ENCODE measurements at regions not wholly inside any gene's neighbourhood (a gene's known extent, or its start where the extent isn't known, plus 50 kb on each side); places are given as distances from the start of the nearest gene placed in this dataset.

DNA sequence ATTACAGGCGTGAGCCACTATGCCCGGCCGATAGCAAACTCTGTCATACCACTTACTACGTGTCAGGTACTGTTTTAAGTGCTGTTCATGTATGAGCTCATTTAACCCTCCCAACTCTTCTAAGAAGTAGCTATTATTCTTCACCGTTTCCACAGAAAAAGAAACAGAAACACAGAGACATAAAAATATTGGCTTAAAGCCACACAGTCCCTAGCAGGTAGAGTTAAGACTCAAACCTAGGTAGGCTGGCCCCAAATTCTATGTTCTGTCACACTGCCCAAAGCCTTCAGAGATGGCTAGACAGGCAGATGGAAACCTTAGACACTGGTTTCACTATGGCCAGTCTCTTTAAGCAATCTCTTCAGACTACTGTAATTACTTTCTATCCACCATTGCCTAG, 149.8 kb upstream of the KCNMB2 start:
- ATAC-seq (replicated peaks) (no peak), DNase-seq (no peak)
- Mint-ChIP-seq H3K4me1 (ENCODE audit: low read depth in 2 of 2) (no peaks in the 10 kb centered on the region), H3K27me3 (peaks cover 17 to 23% of the 10 kb centered on the region in 2 donors), H3K27ac (no peak overlapping the region), H3K9me3 (no peaks in the 10 kb centered on the region), H3K4me3 (no peak overlapping the region), H3K36me3 (ENCODE audit: insufficient read depth) (no peaks in the 10 kb centered on the region)

DNA sequence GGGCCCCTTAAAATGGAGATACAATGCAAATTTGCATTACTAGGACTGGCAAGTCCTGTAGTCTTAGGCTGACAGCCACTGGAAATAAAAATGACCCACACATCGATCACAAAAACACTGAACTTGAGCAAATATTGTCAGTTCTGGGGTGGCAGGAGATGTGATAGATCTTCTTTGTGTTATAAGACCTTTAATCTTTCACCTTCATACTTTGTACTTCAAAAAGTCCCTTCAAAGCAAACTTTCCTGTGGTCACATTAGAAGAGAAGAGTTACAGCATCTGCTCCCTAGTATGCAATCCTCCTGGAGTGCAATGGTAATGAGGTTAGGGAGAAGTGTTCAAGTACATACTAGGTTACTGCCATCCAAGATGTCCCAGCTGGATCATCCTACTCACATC, 149.4 kb upstream of the KCNMB2 start:
- H3K27ac Mint-ChIP-seq = no peak overlapping the region
- H3K36me3 Mint-ChIP-seq (ENCODE audit: insufficient read depth) = no peaks in the 10 kb centered on the region
- no peaks in the 10 kb centered on the region for H3K9me3 Mint-ChIP-seq
- no peak for ATAC-seq (replicated peaks)
- peaks cover 17 to 23% of the 10 kb centered on the region in 2 donors for H3K27me3 Mint-ChIP-seq
- DNase-seq = no peak
- H3K4me3 Mint-ChIP-seq = no peak overlapping the region
- no peaks in the 10 kb centered on the region for H3K4me1 Mint-ChIP-seq (ENCODE audit: low read depth in 2 of 2)

DNA sequence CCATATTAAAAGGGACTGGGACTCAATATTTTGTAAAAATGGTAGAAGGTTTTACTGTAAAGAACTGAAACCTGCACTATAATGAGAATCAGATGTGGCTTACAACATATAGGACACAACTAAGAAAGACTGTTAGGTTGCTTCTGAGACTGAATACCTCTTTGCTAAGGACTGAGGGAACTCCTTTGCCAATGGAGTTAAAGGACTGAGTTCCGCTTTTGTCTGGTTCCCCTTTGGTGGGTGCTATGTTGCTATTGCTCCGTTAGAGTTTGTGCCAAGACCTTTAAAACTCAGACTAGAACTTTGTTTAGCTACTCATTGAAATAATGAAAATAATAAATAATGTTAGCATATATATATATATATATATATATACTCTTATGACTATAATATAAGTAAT, 147.8 kb upstream of the KCNMB2 start:
- DNase-seq (no peak), ATAC-seq (replicated peaks) (no peak)
- Mint-ChIP-seq H3K4me3 (no peak overlapping the region), H3K4me1 (ENCODE audit: low read depth in 2 of 2) (no peaks in the 10 kb centered on the region), H3K9me3 (no peaks in the 10 kb centered on the region), H3K27me3 (peaks cover 17 to 23% of the 10 kb centered on the region in 2 donors), H3K27ac (no peak overlapping the region), H3K36me3 (ENCODE audit: insufficient read depth) (no peaks in the 10 kb centered on the region)

DNA sequence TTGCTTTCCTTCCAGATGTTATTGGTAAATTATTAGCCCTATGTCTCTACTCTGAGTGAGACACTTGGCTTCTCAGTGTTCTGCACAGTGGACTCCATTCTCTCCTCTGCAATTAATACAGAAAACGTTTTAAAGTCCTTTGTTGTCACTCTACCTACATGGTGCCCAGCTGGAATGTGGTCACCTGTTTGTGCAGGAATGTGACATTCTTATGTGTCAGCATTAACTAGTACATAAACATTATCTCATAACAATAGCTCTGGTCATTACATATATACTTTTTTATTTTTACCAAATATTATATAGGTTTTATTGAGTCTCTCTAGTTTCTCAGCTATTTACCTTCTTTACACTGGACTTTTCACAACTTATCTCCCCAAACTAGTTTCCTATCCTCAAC, 147.0 kb upstream of the KCNMB2 start:
- H3K27me3 Mint-ChIP-seq = peaks cover 17 to 23% of the 10 kb centered on the region in 2 donors
- DNase-seq (no peak), ATAC-seq (replicated peaks) (no peak)
- no peaks in the 10 kb centered on the region for H3K9me3 Mint-ChIP-seq
- H3K4me1 Mint-ChIP-seq (ENCODE audit: low read depth in 2 of 2) = no peaks in the 10 kb centered on the region
- H3K36me3 Mint-ChIP-seq (ENCODE audit: insufficient read depth) = no peaks in the 10 kb centered on the region
- H3K4me3 Mint-ChIP-seq = no peak overlapping the region
- H3K27ac Mint-ChIP-seq = no peak overlapping the region

DNA sequence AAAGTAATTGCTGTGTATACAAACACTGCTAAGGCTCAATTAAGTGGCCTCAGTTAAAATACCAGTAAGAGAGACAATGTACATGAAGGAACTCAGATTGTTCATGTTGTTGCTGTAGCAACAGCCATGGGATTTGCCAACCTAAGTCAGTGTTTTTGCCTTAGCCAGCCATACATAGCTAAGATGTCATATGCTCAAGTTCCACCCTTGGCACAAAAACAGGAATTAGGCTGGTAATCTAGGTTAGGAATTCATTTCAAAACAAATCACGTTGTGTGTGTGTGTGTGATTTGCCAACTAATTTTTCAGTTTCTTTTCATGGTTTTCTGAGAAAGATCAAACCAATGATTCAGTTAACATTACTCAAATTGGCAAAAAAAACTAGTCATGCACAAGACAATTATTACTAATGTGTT, 143.7 kb upstream of the KCNMB2 start:
- peaks cover 10 to 14% of the 10 kb centered on the region in 2 donors for H3K27me3 Mint-ChIP-seq
- H3K27ac Mint-ChIP-seq = no peak overlapping the region
- DNase-seq (no peak), ATAC-seq (replicated peaks) (no peak)
- H3K9me3 Mint-ChIP-seq = no peaks in the 10 kb centered on the region
- no peaks in the 10 kb centered on the region for H3K36me3 Mint-ChIP-seq (ENCODE audit: insufficient read depth)
- H3K4me1 Mint-ChIP-seq (ENCODE audit: low read depth in 2 of 2) = no peaks in the 10 kb centered on the region
- H3K4me3 Mint-ChIP-seq = no peak overlapping the region

DNA sequence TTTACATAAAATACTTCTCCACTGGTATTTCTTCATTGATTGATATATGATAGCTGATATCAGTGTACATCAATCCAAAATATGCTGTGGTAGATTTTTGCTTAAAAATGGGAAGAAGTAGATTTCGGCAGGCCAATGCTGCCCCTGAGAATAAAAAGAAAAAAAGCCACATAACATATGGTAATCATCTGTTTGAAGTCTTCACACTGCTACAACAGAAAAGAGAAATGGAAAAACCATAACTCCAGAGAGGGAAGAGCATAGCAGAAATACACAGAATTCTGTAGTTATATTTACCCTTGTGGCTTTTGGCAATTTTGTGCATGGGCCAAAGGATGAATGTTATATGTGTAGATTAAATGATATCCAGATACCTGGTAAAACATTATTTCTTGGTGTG, 143.1 kb upstream of the KCNMB2 start:
- peaks cover 10 to 14% of the 10 kb centered on the region in 2 donors for H3K27me3 Mint-ChIP-seq
- no peaks in the 10 kb centered on the region for H3K9me3 Mint-ChIP-seq
- H3K36me3 Mint-ChIP-seq (ENCODE audit: insufficient read depth) = no peaks in the 10 kb centered on the region
- H3K27ac Mint-ChIP-seq = no peak overlapping the region
- no peaks in the 10 kb centered on the region for H3K4me1 Mint-ChIP-seq (ENCODE audit: low read depth in 2 of 2)
- H3K4me3 Mint-ChIP-seq = no peak overlapping the region
- ATAC-seq (replicated peaks) (no peak), DNase-seq (no peak)

DNA sequence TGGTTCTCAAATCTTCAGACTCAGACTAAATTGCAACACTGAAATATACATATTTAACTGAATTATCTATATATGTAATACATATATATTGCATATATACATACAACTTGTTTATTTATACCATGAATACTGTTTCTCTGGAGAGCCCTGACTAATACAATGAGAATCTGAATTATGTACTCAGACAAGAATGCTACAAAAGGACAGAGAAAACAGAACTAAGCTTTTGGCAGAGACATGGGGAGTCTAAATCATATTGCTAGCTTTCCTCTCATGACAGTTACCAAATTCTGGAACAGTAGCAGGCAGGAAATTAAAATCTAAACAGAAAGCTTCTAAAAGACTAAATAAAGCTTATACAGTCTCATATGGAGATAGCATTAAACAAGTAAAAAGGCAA, 142.4 kb upstream of the KCNMB2 start:
- no peaks in the 10 kb centered on the region for H3K4me1 Mint-ChIP-seq (ENCODE audit: low read depth in 2 of 2)
- no peak overlapping the region for H3K27ac Mint-ChIP-seq
- H3K4me3 Mint-ChIP-seq = no peak overlapping the region
- no peak for ATAC-seq (replicated peaks)
- no peak for DNase-seq
- H3K36me3 Mint-ChIP-seq (ENCODE audit: insufficient read depth) = no peaks in the 10 kb centered on the region
- H3K9me3 Mint-ChIP-seq = no peaks in the 10 kb centered on the region
- H3K27me3 Mint-ChIP-seq = peaks cover 10 to 14% of the 10 kb centered on the region in 2 donors

DNA sequence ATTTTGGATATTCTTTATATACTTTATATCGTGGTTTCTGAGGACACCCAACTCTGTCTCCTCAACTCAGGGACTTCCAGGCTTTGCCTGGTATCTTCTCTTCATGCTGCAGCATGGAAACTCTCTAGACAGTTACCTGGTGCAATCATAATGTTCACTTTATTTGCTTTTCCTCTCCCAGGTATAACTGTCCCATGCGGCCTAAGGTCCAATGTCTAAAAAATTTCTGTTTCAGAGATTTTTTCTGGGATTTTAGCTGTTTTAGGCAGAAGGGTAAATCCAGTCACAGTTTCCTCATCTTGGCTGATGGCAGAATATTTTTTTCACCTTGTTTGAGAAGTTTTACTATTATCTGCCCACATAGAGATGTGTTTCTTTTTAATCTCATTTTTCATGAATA, 139.9 kb upstream of the KCNMB2 start:
- no peaks in the 10 kb centered on the region for H3K4me1 Mint-ChIP-seq (ENCODE audit: low read depth in 2 of 2)
- H3K4me3 Mint-ChIP-seq = no peak overlapping the region
- H3K27ac Mint-ChIP-seq = no peak overlapping the region
- no peak for ATAC-seq (replicated peaks)
- H3K36me3 Mint-ChIP-seq (ENCODE audit: insufficient read depth) = no peaks in the 10 kb centered on the region
- no peaks in the 10 kb centered on the region for H3K9me3 Mint-ChIP-seq
- H3K27me3 Mint-ChIP-seq = peaks cover 1 to 12% of the 10 kb centered on the region in 2 donors
- no peak for DNase-seq

DNA sequence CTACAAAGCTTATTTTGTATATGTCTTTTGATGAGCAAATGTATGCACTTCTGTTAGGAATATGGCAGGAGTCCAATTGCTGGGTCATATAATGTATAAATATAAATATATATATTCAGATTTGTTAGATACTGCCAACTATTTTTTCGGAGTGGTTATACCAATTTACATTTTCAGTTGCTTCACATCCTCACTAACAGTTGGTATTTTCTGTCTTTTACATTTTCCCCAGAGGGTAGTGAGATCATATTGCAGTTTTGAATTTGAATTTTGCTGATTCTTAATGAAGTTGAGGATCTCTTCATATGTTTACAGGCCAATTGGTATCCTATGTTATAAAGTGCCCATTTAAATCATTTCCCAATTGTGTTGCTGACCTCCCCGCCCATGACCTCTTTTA, 139.0 kb upstream of the KCNMB2 start:
- no peaks in the 10 kb centered on the region for H3K36me3 Mint-ChIP-seq (ENCODE audit: insufficient read depth)
- DNase-seq (no peak), ATAC-seq (replicated peaks) (no peak)
- no peak overlapping the region for H3K27ac Mint-ChIP-seq
- no peaks in the 10 kb centered on the region for H3K9me3 Mint-ChIP-seq
- no peaks in the 10 kb centered on the region for H3K4me1 Mint-ChIP-seq (ENCODE audit: low read depth in 2 of 2)
- H3K4me3 Mint-ChIP-seq = no peak overlapping the region
- peaks cover 10 to 17% of the 10 kb centered on the region in 2 donors for H3K27me3 Mint-ChIP-seq

DNA sequence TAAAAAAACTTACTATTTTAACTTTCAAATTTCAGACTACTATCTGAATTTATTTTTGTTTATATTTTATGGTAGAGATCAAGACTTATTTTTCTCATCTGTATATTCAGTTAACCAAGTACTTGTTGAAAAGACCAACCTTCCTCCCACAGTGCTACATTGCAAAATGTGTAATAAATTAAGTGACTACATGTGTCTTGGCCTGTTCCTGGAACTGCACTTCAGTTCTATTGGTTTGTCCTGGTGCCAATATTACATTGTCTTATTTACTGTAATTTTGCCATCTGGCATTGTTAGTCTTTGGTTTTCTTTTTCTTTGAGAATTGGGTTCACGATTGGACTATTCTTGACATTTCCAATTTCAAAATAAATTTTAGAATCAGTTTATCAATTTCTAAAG, 138.4 kb upstream of the KCNMB2 start:
- no peak overlapping the region for H3K27ac Mint-ChIP-seq
- DNase-seq = no peak
- ATAC-seq (replicated peaks) = no peak
- H3K9me3 Mint-ChIP-seq = no peaks in the 10 kb centered on the region
- no peaks in the 10 kb centered on the region for H3K4me1 Mint-ChIP-seq (ENCODE audit: low read depth in 2 of 2)
- H3K4me3 Mint-ChIP-seq = no peak overlapping the region
- peaks cover 13 to 20% of the 10 kb centered on the region in 2 donors for H3K27me3 Mint-ChIP-seq
- H3K36me3 Mint-ChIP-seq (ENCODE audit: insufficient read depth) = no peaks in the 10 kb centered on the region

DNA sequence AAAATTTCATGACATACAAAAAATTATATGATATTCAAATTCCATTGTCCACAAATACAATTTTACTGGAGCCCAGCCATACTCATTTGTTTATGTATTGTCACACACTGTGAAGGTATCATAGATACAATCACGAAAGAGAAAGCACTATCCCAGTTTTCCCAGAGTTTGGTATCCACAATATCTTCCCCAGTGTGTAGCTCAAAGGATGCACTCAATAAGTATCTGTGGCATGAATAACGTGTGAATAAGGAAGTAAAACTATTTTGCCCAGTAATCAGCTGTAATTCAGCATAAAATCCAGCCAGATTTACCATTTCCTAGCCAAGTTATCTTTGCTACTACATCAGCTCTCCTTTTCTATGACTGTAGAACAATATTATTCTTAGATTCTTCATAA, 131.3 kb upstream of the KCNMB2 start:
- no peak for ATAC-seq (replicated peaks)
- Mint-ChIP-seq H3K27ac (no peak overlapping the region), H3K9me3 (no peaks in the 10 kb centered on the region), H3K36me3 (ENCODE audit: insufficient read depth) (no peaks in the 10 kb centered on the region), H3K4me3 (no peak overlapping the region), H3K4me1 (ENCODE audit: low read depth in 2 of 2) (no peaks in the 10 kb centered on the region), H3K27me3 (peaks cover 40 to 42% of the 10 kb centered on the region in 2 donors)
- DNase-seq = no peak

DNA sequence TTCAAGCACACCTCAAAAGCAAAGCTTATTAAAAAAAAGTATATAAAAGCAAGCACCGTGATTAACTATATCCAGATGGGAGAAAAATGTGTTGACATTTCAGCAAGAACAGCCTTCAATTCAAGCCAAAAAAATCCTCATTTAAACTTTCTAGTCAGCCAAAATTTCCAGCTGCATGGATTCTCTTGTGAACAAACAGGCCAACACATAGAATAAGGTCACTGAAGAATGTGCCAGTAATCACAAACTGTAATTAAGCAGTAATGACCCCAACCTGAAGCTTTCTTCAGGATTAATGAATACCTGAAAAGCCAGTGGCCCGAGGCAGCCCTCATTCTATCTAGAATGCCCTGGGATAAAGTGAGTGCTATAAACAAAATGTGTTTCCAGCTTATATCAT, 130.7 kb upstream of the KCNMB2 start:
- H3K9me3 Mint-ChIP-seq = no peaks in the 10 kb centered on the region
- ATAC-seq (replicated peaks) (no peak), DNase-seq (no peak)
- H3K4me1 Mint-ChIP-seq (ENCODE audit: low read depth in 2 of 2) = no peaks in the 10 kb centered on the region
- no peaks in the 10 kb centered on the region for H3K36me3 Mint-ChIP-seq (ENCODE audit: insufficient read depth)
- H3K4me3 Mint-ChIP-seq = no peak overlapping the region
- no peak overlapping the region for H3K27ac Mint-ChIP-seq
- peaks cover 39 to 46% of the 10 kb centered on the region in 2 donors for H3K27me3 Mint-ChIP-seq

DNA sequence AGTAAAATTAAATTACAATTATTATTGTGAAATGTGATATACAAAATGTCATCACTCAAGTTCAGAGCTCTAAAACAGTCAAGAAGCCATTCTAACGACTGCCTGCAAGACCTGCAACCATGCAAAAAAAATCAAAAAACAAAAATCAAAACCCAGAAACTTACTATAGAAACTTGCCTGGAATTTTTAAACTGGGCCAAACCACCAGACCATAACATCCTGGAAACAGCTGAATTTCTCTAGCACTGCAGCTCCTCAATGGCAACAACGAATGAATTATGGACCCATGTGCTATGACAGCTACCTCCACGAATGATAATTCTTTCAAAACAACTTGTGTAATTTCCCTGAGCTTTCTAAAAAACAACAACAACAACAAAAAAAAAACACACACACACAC, 130.0 kb upstream of the KCNMB2 start:
- no peaks in the 10 kb centered on the region for H3K9me3 Mint-ChIP-seq
- ATAC-seq (replicated peaks) (no peak), DNase-seq (no peak)
- no peaks in the 10 kb centered on the region for H3K36me3 Mint-ChIP-seq (ENCODE audit: insufficient read depth)
- H3K4me3 Mint-ChIP-seq = no peak overlapping the region
- peaks cover 44 to 46% of the 10 kb centered on the region in 2 donors for H3K27me3 Mint-ChIP-seq
- H3K4me1 Mint-ChIP-seq (ENCODE audit: low read depth in 2 of 2) = no peaks in the 10 kb centered on the region
- no peak overlapping the region for H3K27ac Mint-ChIP-seq

DNA sequence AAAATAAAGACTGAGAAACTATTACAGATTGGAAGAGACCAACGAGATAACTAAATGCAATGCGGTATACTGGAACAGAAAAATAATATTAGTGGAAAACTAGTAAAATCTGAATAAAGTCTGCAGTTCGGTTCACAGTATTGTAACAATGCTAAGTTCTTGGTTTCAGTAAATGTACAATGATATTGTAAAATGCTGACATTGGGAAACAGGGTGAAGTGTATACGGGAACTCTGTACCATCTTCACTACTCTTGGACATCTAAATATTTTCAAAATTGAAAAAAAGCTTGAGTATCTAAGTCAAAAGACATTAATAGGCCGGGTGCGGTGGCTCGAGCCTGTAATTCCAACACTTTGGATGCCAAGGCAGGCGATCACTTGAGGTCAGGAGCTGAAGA, 120.9 kb upstream of the KCNMB2 start:
- ATAC-seq (replicated peaks) = no peak
- no peaks in the 10 kb centered on the region for H3K9me3 Mint-ChIP-seq

DNA sequence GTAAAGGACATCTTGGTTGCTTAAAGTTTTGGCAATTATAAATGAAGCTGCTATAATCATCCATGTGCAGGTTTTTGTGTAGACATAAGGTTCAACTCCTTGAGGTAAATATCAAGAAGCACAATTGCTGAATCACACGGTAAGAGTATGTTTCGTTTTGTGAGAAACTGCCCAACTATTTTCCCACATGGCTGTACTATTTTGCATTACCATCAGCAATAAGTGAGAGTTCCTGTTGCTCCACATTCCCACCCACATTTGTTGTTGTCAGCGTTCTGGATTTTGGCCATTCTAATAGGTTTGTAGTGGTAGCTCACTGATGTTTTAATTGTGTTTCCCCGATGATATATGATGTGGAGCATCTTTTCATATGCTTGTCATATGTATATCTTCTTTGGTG, 118.5 kb upstream of the KCNMB2 start:
- Mint-ChIP-seq H3K4me1 (ENCODE audit: low read depth in 2 of 2) (no peaks in the 10 kb centered on the region), H3K27me3 (peaks cover 10 to 12% of the 10 kb centered on the region in 2 donors), H3K27ac (no peak overlapping the region), H3K9me3 (no peaks in the 10 kb centered on the region), H3K4me3 (no peak overlapping the region), H3K36me3 (ENCODE audit: insufficient read depth) (no peaks in the 10 kb centered on the region)
- ATAC-seq (replicated peaks) (no peak), DNase-seq (no peak)

More for the DNA sequence above, 120.9 kb upstream of the KCNMB2 start:
- H3K4me3 Mint-ChIP-seq = no peak overlapping the region
- no peaks in the 10 kb centered on the region for H3K4me1 Mint-ChIP-seq (ENCODE audit: low read depth in 2 of 2)
- no peak for DNase-seq
- peaks cover 24% of the 10 kb centered on the region in 2 donors for H3K27me3 Mint-ChIP-seq
- H3K27ac Mint-ChIP-seq = no peak overlapping the region
- H3K36me3 Mint-ChIP-seq (ENCODE audit: insufficient read depth) = no peaks in the 10 kb centered on the region

Measured in effector memory CD8-positive, alpha-beta T cell (primary cell).